Epithelial cell of esophagus (primary cell): ENCODE measurements at regions not wholly inside any gene's neighbourhood (a gene's known extent, or its start where the extent isn't known, plus 50 kb on each side); places are given as distances from the start of the nearest gene placed in this dataset.

ENCODE experiments used
- DNase-seq: peaks from one replicate; pipeline ENCODE4 v3.0.0; 2010; ENCODE audit warnings: low read depth
- H3K4me3 ChIP-seq: 2 replicates; pipeline ENCODE4 v1.5.1; 2011; ENCODE audit warnings: mild to moderate bottlenecking, low read length, control low read depth
- CTCF ChIP-seq: IDR thresholded peaks from 2 replicates; pipeline ENCODE4 v1.5.1; 2011; ENCODE audit warnings: low read depth, mild to moderate bottlenecking, low read length, control low read depth, inconsistent platforms; ENCODE audit not compliant: insufficient read depth; ENCODE audit errors: missing control alignments

DNA sequence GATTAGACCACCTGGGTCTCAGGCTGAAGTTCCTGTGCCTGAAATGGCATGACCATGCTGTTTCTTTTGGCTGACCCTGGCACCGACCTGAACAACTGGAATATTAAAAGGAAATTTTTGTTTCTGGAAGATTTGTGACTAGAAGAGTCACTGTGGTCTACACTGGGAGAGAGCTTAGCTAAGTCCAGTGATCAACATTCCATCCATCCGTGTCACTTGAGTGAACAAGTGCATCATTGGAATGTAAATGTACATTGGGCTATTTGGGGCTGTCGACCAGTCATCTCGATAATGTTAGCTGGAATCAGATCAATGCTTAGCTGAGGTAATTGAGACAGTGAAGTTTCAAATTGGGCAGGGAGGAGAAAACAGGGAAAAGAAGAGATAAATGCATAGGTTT, 95.4 kb upstream of the CCDC85A start:
- H3K4me3 ChIP-seq, result no peak overlapping the region
- DNase-seq, result peak; percentile 3
- no peak for TF ChIP-seq CTCF

DNA sequence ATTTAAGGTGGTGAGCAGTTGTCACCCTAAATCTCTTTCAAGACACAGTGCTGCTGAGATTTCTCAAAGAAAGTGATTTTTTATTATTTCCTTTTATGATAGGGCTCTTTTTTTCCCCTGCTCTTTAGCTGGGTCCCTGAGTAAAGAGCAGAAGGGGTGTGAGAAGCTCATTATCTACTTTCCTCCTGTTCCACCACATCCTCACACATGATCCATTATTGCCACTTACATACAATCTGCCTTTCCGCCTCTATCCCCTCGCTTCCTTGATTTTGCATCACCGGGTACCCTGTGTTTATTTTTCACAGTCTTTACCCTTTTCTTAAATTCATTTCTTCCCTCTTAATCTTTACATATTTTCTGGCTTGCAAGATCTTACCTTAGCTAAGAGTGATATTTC, 93.9 kb upstream of the CCDC85A start:
- no peak for TF ChIP-seq CTCF
- no peak for DNase-seq
- H3K4me3 ChIP-seq, result no peak overlapping the region

DNA sequence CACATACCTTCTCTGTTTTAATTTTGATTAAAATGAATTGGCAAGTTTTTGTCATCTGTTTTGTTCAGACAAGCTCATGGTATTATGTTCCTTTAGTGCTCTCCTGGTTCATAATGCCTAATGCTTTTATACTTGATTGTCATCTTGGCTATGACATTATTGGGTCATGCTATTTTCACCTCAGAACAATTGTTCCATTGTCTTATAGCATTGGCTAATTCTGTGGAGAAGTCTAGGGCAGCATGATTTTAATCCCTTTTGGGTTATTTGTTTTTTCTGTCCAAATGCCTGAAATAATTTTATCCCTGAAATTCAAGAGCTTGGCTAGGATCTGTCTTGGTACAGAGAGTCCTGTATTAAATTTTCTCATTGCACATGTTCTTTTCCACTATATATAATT, 83.8 kb upstream of the CCDC85A start:
- no peak for TF ChIP-seq CTCF
- DNase-seq, result no peak
- H3K4me3 ChIP-seq, result no peak overlapping the region

GRCh38 chr2:56100791-56101312, 82.9 kb upstream of the CCDC85A start:
- no peak for TF ChIP-seq CTCF
- no peak for DNase-seq
- no peak overlapping the region for H3K4me3 ChIP-seq

DNA sequence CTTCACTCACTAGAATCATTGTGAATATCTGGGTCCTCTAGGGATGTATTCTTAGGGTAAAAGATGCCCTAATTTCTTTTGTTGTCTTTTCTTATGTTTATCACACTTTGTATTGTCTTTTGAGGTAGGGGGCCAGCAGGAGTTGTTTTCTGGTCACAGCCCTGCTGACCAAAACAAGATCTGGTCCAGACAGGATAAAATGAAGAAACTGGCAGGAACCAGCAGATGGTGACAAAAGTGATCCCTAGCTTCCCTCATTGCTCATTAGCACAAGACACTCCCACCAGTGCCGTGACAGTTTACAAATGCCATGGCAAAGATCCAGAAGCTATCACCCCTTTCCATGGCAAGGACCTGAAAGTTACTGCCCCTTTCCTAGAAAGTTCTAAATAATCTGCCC, 81.7 kb upstream of the CCDC85A start:
- TF ChIP-seq CTCF, result no peak
- no peak for DNase-seq
- no peak overlapping the region for H3K4me3 ChIP-seq

- TF ChIP-seq CTCF, result no peak
- peak; percentile 17 for DNase-seq
- H3K4me3 ChIP-seq, result no peak overlapping the region
These were observed 80.9 kb upstream of the CCDC85A start for GRCh38 chr2:56102866-56103265.

DNA sequence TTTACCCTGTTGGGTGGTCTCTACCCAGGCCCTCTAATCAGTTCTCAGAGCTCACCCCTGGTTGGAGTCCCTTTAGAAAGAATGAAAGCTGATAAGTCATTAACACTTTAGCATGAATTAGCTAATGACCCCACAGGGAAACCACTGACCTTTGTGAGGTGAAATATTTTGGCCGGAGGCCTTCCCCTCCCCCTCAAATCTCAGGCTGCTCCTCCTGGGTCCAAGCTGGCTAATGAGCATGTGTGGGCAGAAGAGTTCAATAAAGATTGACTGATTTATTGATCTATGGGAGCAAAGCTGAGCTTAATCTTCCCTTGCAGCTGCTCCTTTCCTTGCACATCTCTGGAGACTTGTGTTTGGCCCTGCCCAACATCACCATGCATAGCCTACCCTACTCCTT, 78.8 kb upstream of the CCDC85A start:
- no peak for TF ChIP-seq CTCF
- no peak overlapping the region for H3K4me3 ChIP-seq

More for the DNA sequence above, 78.8 kb upstream of the CCDC85A start:
- DNase-seq, result no peak
